CD1c-positive myeloid dendritic cell (primary cell): ENCODE measurements at regions not wholly inside any gene's neighbourhood (a gene's known extent, or its start where the extent isn't known, plus 50 kb on each side); places are given as distances from the start of the nearest gene placed in this dataset.

ENCODE experiments used
- DNase-seq: peaks from one replicate; pipeline ENCODE4 v3.0.0-alpha.2; 2016; ENCODE audit errors: extremely low spot score

DNA sequence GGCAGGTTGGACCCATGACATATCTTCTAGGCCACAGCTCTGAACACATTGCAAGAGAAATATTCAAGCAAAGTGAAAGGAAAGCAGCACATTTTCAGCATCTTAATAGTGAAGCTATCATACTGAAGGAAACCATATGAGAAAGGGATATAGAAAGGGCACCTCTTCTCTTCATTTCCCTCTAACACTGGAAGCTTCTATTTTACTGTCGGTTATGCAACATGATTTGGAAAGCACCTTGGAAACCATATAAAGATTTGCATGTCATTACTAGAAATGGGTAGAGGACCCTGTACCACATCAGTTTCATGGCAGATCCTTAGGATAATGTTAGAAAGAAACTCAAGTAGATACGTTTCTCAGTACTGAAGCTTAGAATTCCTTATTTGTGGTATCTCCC lies 70.5 kb upstream of the HMGN3 start:
- DNase-seq: no peak

DNA sequence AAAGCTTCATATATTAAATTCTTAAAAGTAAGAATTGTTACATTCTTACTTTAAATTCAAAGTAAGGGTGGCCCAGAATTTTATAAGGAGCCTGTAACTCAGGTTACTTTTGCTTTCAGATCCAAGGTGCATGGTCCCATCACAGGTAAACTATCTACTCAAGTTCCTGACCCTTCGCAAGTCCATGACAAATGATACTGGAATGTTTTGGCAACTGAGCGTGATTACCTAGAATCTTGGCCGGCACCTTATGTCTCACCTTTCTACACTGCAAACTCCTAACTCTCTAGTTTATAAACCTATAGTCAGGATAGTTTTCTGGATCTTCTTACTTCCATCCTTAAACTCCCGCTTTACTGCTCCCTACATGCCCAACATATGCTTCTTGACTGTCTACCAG lies 67.9 kb upstream of the HMGN3 start:
- DNase-seq: no peak

DNA sequence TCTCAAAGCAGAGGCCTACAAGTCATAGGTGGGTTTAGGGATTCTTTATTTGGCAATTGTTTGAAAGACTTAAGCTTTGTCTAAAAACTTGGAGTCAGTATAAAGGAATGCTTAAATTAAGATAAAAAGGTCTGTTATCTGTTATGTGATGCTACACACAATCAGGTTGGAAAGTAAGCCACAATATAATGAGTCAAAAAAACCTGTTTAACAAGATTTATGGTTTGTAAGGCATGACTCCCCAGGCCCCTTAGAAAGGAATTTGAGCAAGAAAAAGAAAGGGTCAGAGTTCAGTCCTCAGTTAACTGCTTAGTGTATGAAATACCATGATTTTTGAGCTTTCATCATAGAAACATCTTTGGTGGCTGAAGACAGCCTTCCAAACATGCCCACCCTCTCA lies 66.8 kb upstream of the HMGN3 start:
- DNase-seq: no peak

DNA sequence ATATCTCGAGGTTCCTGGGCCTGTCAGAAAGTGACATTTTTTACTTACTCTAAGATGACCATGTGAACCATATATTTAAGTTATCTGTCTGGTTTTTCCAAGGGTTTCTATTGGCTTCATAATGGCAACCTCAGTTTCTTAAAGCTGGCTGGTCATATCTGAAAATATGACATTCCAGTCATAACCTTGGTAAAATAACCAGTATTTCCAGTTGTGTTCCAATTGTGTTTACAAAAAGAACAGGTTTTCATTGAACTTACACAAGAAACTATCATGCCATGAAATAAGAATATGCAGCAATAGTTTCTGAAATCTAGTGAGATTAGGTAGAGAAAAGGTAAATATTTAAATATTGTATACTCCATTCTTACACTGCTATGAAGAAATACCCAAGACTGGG lies 61.7 kb upstream of the HMGN3 start:
- no peak for DNase-seq
